ENCODE measurements at regions not wholly inside any gene's neighbourhood (a gene's known extent, or its start where the extent isn't known, plus 50 kb on each side); places are given as distances from the start of the nearest gene placed in this dataset.
"Not testable (repeated sequence)": the region's sequence is repeated elsewhere in the genome, so short reads cannot be mapped to it uniquely, and the experiment has no call there.

- H3K27me3 ChIP-seq (ENCODE audit: control insufficient read depth, insufficient read depth, low read length), result not testable (repeated sequence)
Observed at GRCh38 chr2:7567116-7567515, 649.9 kb downstream of the RNF144A start.

GRCh38 chr2:7567646-7568045, 650.4 kb downstream of the RNF144A start:
- Histone ChIP-seq H3K27me3 (ENCODE audit: control insufficient read depth, insufficient read depth, low read length) (no peaks in the 10 kb centered on the region), H3K36me3 (replicated peaks; ENCODE audit: control insufficient read depth, insufficient read depth, low read length) (no peaks in the 10 kb centered on the region), H3K4me3 (ENCODE audit: insufficient read depth, low read depth, low read length) (no peak overlapping the region)
- DNase-seq, result no peak

More at GRCh38 chr2:7567116-7567515, 649.9 kb downstream of the RNF144A start:
- DNase-seq; H3K36me3 ChIP-seq (replicated peaks; ENCODE audit: control insufficient read depth, insufficient read depth, low read length); H3K4me3 ChIP-seq (ENCODE audit: insufficient read depth, low read depth, low read length): not testable (repeated sequence)

- Histone ChIP-seq H3K4me3 (ENCODE audit: insufficient read depth, low read depth, low read length) (no peak overlapping the region), H3K27me3 (ENCODE audit: control insufficient read depth, insufficient read depth, low read length) (no peaks in the 10 kb centered on the region), H3K36me3 (replicated peaks; ENCODE audit: control insufficient read depth, insufficient read depth, low read length) (no peaks in the 10 kb centered on the region)
- DNase-seq, result no peak
Observed at GRCh38 chr2:7570247-7570646, 653.0 kb downstream of the RNF144A start.

- Histone ChIP-seq H3K27me3 (ENCODE audit: control insufficient read depth, insufficient read depth, low read length) (no peaks in the 10 kb centered on the region), H3K36me3 (replicated peaks; ENCODE audit: control insufficient read depth, insufficient read depth, low read length) (no peaks in the 10 kb centered on the region), H3K4me3 (ENCODE audit: insufficient read depth, low read depth, low read length) (no peak overlapping the region)
- DNase-seq, result no peak
Observed at GRCh38 chr2:7571701-7572100, 654.5 kb downstream of the RNF144A start.

- H3K27me3 ChIP-seq (ENCODE audit: control insufficient read depth, insufficient read depth, low read length), result no peaks in the 10 kb centered on the region
- no peaks in the 10 kb centered on the region for H3K36me3 ChIP-seq (replicated peaks; ENCODE audit: control insufficient read depth, insufficient read depth, low read length)
- DNase-seq, result no peak
- H3K4me3 ChIP-seq (ENCODE audit: insufficient read depth, low read depth, low read length), result no peak overlapping the region
Observed at GRCh38 chr2:7572450-7572849, 655.2 kb downstream of the RNF144A start.

- no peaks in the 10 kb centered on the region for H3K27me3 ChIP-seq (ENCODE audit: control insufficient read depth, insufficient read depth, low read length)
- H3K4me3 ChIP-seq (ENCODE audit: insufficient read depth, low read depth, low read length), result no peak overlapping the region
- H3K36me3 ChIP-seq (replicated peaks; ENCODE audit: control insufficient read depth, insufficient read depth, low read length), result no peaks in the 10 kb centered on the region
- no peak for DNase-seq
Observed at GRCh38 chr2:7573166-7573825, 656.1 kb downstream of the RNF144A start.

- no peak for DNase-seq
- no peaks in the 10 kb centered on the region for H3K27me3 ChIP-seq (ENCODE audit: control insufficient read depth, insufficient read depth, low read length)
- no peak overlapping the region for H3K4me3 ChIP-seq (ENCODE audit: insufficient read depth, low read depth, low read length)
- no peaks in the 10 kb centered on the region for H3K36me3 ChIP-seq (replicated peaks; ENCODE audit: control insufficient read depth, insufficient read depth, low read length)
Observed at GRCh38 chr2:7574385-7574784, 657.2 kb downstream of the RNF144A start.

- no peak for DNase-seq
- Histone ChIP-seq H3K27me3 (ENCODE audit: control insufficient read depth, insufficient read depth, low read length) (no peaks in the 10 kb centered on the region), H3K4me3 (ENCODE audit: insufficient read depth, low read depth, low read length) (no peak overlapping the region), H3K36me3 (replicated peaks; ENCODE audit: control insufficient read depth, insufficient read depth, low read length) (no peaks in the 10 kb centered on the region)
Observed at GRCh38 chr2:7577769-7578168, 660.6 kb downstream of the RNF144A start.

GRCh38 chr2:7584017-7584416, 666.8 kb downstream of the RNF144A start:
- Histone ChIP-seq H3K36me3 (replicated peaks; ENCODE audit: control insufficient read depth, insufficient read depth, low read length) (no peaks in the 10 kb centered on the region), H3K27me3 (ENCODE audit: control insufficient read depth, insufficient read depth, low read length) (no peaks in the 10 kb centered on the region), H3K4me3 (ENCODE audit: insufficient read depth, low read depth, low read length) (no peak overlapping the region)
- no peak for DNase-seq

GRCh38 chr2:7586898-7587297, 669.7 kb downstream of the RNF144A start:
- H3K36me3 ChIP-seq (replicated peaks; ENCODE audit: control insufficient read depth, insufficient read depth, low read length), result no peaks in the 10 kb centered on the region
- H3K27me3 ChIP-seq (ENCODE audit: control insufficient read depth, insufficient read depth, low read length), result no peaks in the 10 kb centered on the region
- no peak for DNase-seq
- no peak overlapping the region for H3K4me3 ChIP-seq (ENCODE audit: insufficient read depth, low read depth, low read length)

- DNase-seq, result no peak
- no peaks in the 10 kb centered on the region for H3K27me3 ChIP-seq (ENCODE audit: control insufficient read depth, insufficient read depth, low read length)
- H3K4me3 ChIP-seq (ENCODE audit: insufficient read depth, low read depth, low read length), result no peak overlapping the region
- no peaks in the 10 kb centered on the region for H3K36me3 ChIP-seq (replicated peaks; ENCODE audit: control insufficient read depth, insufficient read depth, low read length)
Observed at GRCh38 chr2:7588295-7588694, 671.1 kb downstream of the RNF144A start.

GRCh38 chr2:7592618-7593140, 675.5 kb downstream of the RNF144A start:
- Histone ChIP-seq H3K27me3 (ENCODE audit: control insufficient read depth, insufficient read depth, low read length) (no peaks in the 10 kb centered on the region), H3K4me3 (ENCODE audit: insufficient read depth, low read depth, low read length) (no peak overlapping the region), H3K36me3 (replicated peaks; ENCODE audit: control insufficient read depth, insufficient read depth, low read length) (no peaks in the 10 kb centered on the region)
- DNase-seq, result no peak

GRCh38 chr2:7593360-7593759, 676.1 kb downstream of the RNF144A start:
- H3K4me3 ChIP-seq (ENCODE audit: insufficient read depth, low read depth, low read length), result no peak overlapping the region
- no peak for DNase-seq
- no peaks in the 10 kb centered on the region for H3K36me3 ChIP-seq (replicated peaks; ENCODE audit: control insufficient read depth, insufficient read depth, low read length)
- no peaks in the 10 kb centered on the region for H3K27me3 ChIP-seq (ENCODE audit: control insufficient read depth, insufficient read depth, low read length)

GRCh38 chr2:7594211-7594610, 677.0 kb downstream of the RNF144A start:
- Histone ChIP-seq H3K36me3 (replicated peaks; ENCODE audit: control insufficient read depth, insufficient read depth, low read length) (no peaks in the 10 kb centered on the region), H3K4me3 (ENCODE audit: insufficient read depth, low read depth, low read length) (no peak overlapping the region), H3K27me3 (ENCODE audit: control insufficient read depth, insufficient read depth, low read length) (no peaks in the 10 kb centered on the region)
- no peak for DNase-seq

GRCh38 chr2:7595206-7595605, 678.0 kb downstream of the RNF144A start:
- H3K4me3 ChIP-seq (ENCODE audit: insufficient read depth, low read depth, low read length), result no peak overlapping the region
- DNase-seq, result no peak
- no peaks in the 10 kb centered on the region for H3K36me3 ChIP-seq (replicated peaks; ENCODE audit: control insufficient read depth, insufficient read depth, low read length)
- H3K27me3 ChIP-seq (ENCODE audit: control insufficient read depth, insufficient read depth, low read length), result no peaks in the 10 kb centered on the region

GRCh38 chr2:7598402-7598801, 681.2 kb downstream of the RNF144A start:
- no peaks in the 10 kb centered on the region for H3K36me3 ChIP-seq (replicated peaks; ENCODE audit: control insufficient read depth, insufficient read depth, low read length)
- H3K4me3 ChIP-seq (ENCODE audit: insufficient read depth, low read depth, low read length), result no peak overlapping the region
- no peak for DNase-seq
- H3K27me3 ChIP-seq (ENCODE audit: control insufficient read depth, insufficient read depth, low read length), result no peaks in the 10 kb centered on the region
